GM23338 (cell line): ENCODE measurements at regions not wholly inside any gene's neighbourhood (a gene's known extent, or its start where the extent isn't known, plus 50 kb on each side); places are given as distances from the start of the nearest gene placed in this dataset.

ENCODE experiments used
- ATAC-seq: fragments of 200-7000 bp; cut with Tn5 transposase; 3 replicates; pipeline ENCODE4 v1.9.1; 2020
- DNase-seq: peaks from one replicate; pipeline ENCODE4 v3.0.0-alpha.2; 2015; ENCODE audit warnings: low spot score
- H2AFZ ChIP-seq: fragments of 200-600 bp; sonication (generic); 2 replicates; pipeline ENCODE4 v1.8.0; 2016; ENCODE audit warnings: antibody characterized with exemption, mild to moderate bottlenecking, moderate library complexity
- H3F3A ChIP-seq: fragments of 200-600 bp; sonication (generic); replicated peaks from 2 replicates; pipeline ENCODE4 v1.8.0; 2017; ENCODE audit warnings: antibody characterized with exemption, mixed run types, low read depth
- H3K27ac ChIP-seq: fragments of 200-600 bp; sonication (generic); 2 replicates; pipeline ENCODE4 v1.6.1; 2016; ENCODE audit warnings: low read depth
- H3K27me3 ChIP-seq: fragments of 200-600 bp; sonication (generic); 2 replicates; pipeline ENCODE4 v1.8.0; 2016; ENCODE audit warnings: mild to moderate bottlenecking, mixed run types, moderate library complexity; ENCODE audit not compliant: insufficient read depth
- H3K36me3 ChIP-seq: fragments of 200-600 bp; sonication (generic); 2 replicates; pipeline ENCODE4 v1.8.0; 2016; ENCODE audit warnings: mild to moderate bottlenecking; ENCODE audit not compliant: insufficient read depth
- H3K4me1 ChIP-seq: fragments of 200-600 bp; sonication (generic); 2 replicates; pipeline ENCODE4 v1.8.0; 2016; ENCODE audit warnings: mild to moderate bottlenecking, moderate library complexity; ENCODE audit not compliant: insufficient read depth
- H3K4me2 ChIP-seq: fragments of 200-600 bp; sonication (generic); 2 replicates; pipeline ENCODE4 v1.7.1; 2017; ENCODE audit warnings: mixed run types
- H3K4me3 ChIP-seq: fragments of 200-600 bp; sonication (generic); 2 replicates; pipeline ENCODE4 v1.6.1; 2016; ENCODE audit warnings: mixed run types
- H3K79me2 ChIP-seq: fragments of 200-600 bp; sonication (generic); replicated peaks from 2 replicates; pipeline ENCODE4 v1.8.0; 2017; ENCODE audit warnings: mild to moderate bottlenecking; ENCODE audit not compliant: insufficient read depth
- H3K9me2 ChIP-seq: fragments of 200-600 bp; sonication (generic); 2 replicates; pipeline ENCODE4 v1.8.0; 2017; ENCODE audit not compliant: insufficient read depth
- H4K20me1 ChIP-seq: fragments of 200-600 bp; sonication (generic); replicated peaks from 2 replicates; pipeline ENCODE4 v1.8.0; 2017; ENCODE audit warnings: mild to moderate bottlenecking; ENCODE audit not compliant: insufficient read depth
- H3K27ac Mint-ChIP-seq: 2 replicates; pipeline ENCODE4 v1.8.0; 2020; ENCODE audit warnings: inconsistent platforms, mild to moderate bottlenecking, moderate library complexity, mixed read lengths
- H3K27me3 Mint-ChIP-seq: 3 replicates; pipeline ENCODE4 v1.8.0; 2022; ENCODE audit warnings: low read depth, mild to moderate bottlenecking, moderate library complexity, mixed read lengths, inconsistent platforms; ENCODE audit not compliant: insufficient read depth, poor library complexity
- H3K36me3 Mint-ChIP-seq: 3 replicates; pipeline ENCODE4 v1.8.0; 2021; ENCODE audit warnings: low read depth, mild to moderate bottlenecking, inconsistent platforms, moderate library complexity, mixed read lengths
- H3K4me1 Mint-ChIP-seq: 3 replicates; pipeline ENCODE4 v1.8.0; 2020; ENCODE audit warnings: mild to moderate bottlenecking, inconsistent platforms, mixed read lengths
- H3K4me3 Mint-ChIP-seq: 3 replicates; pipeline ENCODE4 v1.8.0; 2021; ENCODE audit warnings: moderate library complexity, mild to moderate bottlenecking, inconsistent platforms, mixed read lengths
- H3K9me3 Mint-ChIP-seq: 3 replicates; pipeline ENCODE4 v1.8.0; 2020; ENCODE audit warnings: moderate library complexity, mild to moderate bottlenecking, inconsistent platforms, mixed read lengths
- CREB1 ChIP-seq: fragments of 250-450 bp; sonication (Bioruptor Pico); IDR thresholded peaks from 2 replicates; pipeline ENCODE4 v1.5.0; 2020; ENCODE audit warnings: low read depth, mild to moderate bottlenecking, moderate library complexity
- EZH2 ChIP-seq: fragments of 200-600 bp; sonication (generic); IDR thresholded peaks from one replicate; pipeline ENCODE4 v1.8.0; 2017; ENCODE audit warnings: antibody characterized with exemption, mild to moderate bottlenecking, low read depth; ENCODE audit not compliant: unreplicated experiment
- EZH2phosphoT487 ChIP-seq: fragments of 200-600 bp; sonication (generic); IDR thresholded peaks from one replicate; pipeline ENCODE4 v1.8.1; 2018; ENCODE audit warnings: antibody characterized with exemption; ENCODE audit not compliant: unreplicated experiment
- JUNB ChIP-seq: IDR thresholded peaks from one replicate; pipeline ENCODE4 v1.6.1; 2016; ENCODE audit warnings: antibody characterized with exemption; ENCODE audit not compliant: unreplicated experiment
- NANOG ChIP-seq: IDR thresholded peaks from 2 replicates; pipeline ENCODE4 v1.6.1; 2016; ENCODE audit warnings: antibody characterized with exemption, borderline replicate concordance
- POLR2AphosphoS5 ChIP-seq: IDR thresholded peaks from 2 replicates; pipeline ENCODE4 v1.6.1; 2016; ENCODE audit warnings: antibody characterized with exemption, low read depth
- STAT1 ChIP-seq: IDR thresholded peaks from one replicate; pipeline ENCODE4 v1.6.1; 2016; ENCODE audit warnings: antibody characterized with exemption; ENCODE audit not compliant: unreplicated experiment
- ZNF114 ChIP-seq: fragments of 250-450 bp; sonication (Bioruptor Pico); IDR thresholded peaks from 2 replicates; pipeline ENCODE4 v1.5.0; 2020; ENCODE audit warnings: mild to moderate bottlenecking, moderate library complexity
- ZNF331 ChIP-seq: fragments of 250-450 bp; sonication (Bioruptor Pico); IDR thresholded peaks from 2 replicates; pipeline ENCODE4 v1.5.0; 2020; ENCODE audit warnings: low read depth, mild to moderate bottlenecking, moderate library complexity
- TF ChIP-seq, protein P1 (sequence below): IDR thresholded peaks from 2 replicates; pipeline ENCODE4 v1.6.1; 2016; ENCODE audit warnings: antibody characterized with exemption
- TF ChIP-seq, protein P2 (sequence below): fragments of 250-450 bp; sonication (Bioruptor Pico); IDR thresholded peaks from 2 replicates; pipeline ENCODE4 v1.5.0; 2020; ENCODE audit warnings: mild to moderate bottlenecking, moderate library complexity
- TF ChIP-seq, protein P3 (sequence below): IDR thresholded peaks from one replicate; pipeline ENCODE4 v1.6.1; 2018; ENCODE audit warnings: antibody characterized with exemption; ENCODE audit not compliant: unreplicated experiment
- TF ChIP-seq, protein P4 (sequence below), 2 experiments: fragments of 200-600 bp in 1 of 2; sonication (generic) in 1 of 2; conservative IDR thresholded peaks; 2 replicates each; pipeline versions ENCODE4 v1.5.1 to v1.6.1; 2016 to 2017; ENCODE audit warnings: antibody characterized with exemption in 2 of 2, low read depth in 2 of 2, mild to moderate bottlenecking in 2 of 2, moderate library complexity in 1 of 2

DNA sequence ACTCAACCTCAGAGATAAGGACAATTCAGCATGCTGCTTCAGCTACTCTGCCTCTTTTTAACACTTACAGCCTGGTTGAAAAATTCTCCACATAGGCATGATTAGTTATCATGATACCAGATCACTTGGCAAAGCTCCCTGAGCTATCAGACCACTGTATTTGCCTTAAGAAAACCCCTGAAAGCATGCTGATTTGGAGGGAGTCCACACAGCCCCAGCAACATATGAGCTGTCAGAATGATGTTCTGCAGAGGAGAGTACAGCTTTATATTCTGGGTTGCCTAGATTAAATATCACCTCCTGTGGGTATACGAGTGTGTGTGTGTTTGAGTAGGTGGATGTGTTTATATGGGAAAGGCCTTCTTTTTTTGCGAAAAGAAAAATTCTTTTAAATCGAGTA is 170.2 kb upstream of the CHRM2 start:
- Mint-ChIP-seq H3K4me3 (no peak overlapping the region), H3K4me1 (peaks cover 2% of the 10 kb centered on the region; the same call in 1 of the 3 replicates), H3K27ac (no peak overlapping the region), H3K9me3 (no peaks in the 10 kb centered on the region), H3K36me3 (no peaks in the 10 kb centered on the region), H3K27me3 (no peaks in the 10 kb centered on the region)
- no peak for ATAC-seq
- H3K4me2 ChIP-seq = no peak overlapping the region
- H3F3A ChIP-seq = no peaks in the 10 kb centered on the region
- H3K27ac ChIP-seq = no peak overlapping the region
- no peak for TF ChIP-seq NANOG
- TF ChIP-seq, protein P1, sequence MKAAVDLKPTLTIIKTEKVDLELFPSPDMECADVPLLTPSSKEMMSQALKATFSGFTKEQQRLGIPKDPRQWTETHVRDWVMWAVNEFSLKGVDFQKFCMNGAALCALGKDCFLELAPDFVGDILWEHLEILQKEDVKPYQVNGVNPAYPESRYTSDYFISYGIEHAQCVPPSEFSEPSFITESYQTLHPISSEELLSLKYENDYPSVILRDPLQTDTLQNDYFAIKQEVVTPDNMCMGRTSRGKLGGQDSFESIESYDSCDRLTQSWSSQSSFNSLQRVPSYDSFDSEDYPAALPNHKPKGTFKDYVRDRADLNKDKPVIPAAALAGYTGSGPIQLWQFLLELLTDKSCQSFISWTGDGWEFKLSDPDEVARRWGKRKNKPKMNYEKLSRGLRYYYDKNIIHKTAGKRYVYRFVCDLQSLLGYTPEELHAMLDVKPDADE = no peak
- no peak for TF ChIP-seq EZH2
- TF ChIP-seq, protein P2, sequence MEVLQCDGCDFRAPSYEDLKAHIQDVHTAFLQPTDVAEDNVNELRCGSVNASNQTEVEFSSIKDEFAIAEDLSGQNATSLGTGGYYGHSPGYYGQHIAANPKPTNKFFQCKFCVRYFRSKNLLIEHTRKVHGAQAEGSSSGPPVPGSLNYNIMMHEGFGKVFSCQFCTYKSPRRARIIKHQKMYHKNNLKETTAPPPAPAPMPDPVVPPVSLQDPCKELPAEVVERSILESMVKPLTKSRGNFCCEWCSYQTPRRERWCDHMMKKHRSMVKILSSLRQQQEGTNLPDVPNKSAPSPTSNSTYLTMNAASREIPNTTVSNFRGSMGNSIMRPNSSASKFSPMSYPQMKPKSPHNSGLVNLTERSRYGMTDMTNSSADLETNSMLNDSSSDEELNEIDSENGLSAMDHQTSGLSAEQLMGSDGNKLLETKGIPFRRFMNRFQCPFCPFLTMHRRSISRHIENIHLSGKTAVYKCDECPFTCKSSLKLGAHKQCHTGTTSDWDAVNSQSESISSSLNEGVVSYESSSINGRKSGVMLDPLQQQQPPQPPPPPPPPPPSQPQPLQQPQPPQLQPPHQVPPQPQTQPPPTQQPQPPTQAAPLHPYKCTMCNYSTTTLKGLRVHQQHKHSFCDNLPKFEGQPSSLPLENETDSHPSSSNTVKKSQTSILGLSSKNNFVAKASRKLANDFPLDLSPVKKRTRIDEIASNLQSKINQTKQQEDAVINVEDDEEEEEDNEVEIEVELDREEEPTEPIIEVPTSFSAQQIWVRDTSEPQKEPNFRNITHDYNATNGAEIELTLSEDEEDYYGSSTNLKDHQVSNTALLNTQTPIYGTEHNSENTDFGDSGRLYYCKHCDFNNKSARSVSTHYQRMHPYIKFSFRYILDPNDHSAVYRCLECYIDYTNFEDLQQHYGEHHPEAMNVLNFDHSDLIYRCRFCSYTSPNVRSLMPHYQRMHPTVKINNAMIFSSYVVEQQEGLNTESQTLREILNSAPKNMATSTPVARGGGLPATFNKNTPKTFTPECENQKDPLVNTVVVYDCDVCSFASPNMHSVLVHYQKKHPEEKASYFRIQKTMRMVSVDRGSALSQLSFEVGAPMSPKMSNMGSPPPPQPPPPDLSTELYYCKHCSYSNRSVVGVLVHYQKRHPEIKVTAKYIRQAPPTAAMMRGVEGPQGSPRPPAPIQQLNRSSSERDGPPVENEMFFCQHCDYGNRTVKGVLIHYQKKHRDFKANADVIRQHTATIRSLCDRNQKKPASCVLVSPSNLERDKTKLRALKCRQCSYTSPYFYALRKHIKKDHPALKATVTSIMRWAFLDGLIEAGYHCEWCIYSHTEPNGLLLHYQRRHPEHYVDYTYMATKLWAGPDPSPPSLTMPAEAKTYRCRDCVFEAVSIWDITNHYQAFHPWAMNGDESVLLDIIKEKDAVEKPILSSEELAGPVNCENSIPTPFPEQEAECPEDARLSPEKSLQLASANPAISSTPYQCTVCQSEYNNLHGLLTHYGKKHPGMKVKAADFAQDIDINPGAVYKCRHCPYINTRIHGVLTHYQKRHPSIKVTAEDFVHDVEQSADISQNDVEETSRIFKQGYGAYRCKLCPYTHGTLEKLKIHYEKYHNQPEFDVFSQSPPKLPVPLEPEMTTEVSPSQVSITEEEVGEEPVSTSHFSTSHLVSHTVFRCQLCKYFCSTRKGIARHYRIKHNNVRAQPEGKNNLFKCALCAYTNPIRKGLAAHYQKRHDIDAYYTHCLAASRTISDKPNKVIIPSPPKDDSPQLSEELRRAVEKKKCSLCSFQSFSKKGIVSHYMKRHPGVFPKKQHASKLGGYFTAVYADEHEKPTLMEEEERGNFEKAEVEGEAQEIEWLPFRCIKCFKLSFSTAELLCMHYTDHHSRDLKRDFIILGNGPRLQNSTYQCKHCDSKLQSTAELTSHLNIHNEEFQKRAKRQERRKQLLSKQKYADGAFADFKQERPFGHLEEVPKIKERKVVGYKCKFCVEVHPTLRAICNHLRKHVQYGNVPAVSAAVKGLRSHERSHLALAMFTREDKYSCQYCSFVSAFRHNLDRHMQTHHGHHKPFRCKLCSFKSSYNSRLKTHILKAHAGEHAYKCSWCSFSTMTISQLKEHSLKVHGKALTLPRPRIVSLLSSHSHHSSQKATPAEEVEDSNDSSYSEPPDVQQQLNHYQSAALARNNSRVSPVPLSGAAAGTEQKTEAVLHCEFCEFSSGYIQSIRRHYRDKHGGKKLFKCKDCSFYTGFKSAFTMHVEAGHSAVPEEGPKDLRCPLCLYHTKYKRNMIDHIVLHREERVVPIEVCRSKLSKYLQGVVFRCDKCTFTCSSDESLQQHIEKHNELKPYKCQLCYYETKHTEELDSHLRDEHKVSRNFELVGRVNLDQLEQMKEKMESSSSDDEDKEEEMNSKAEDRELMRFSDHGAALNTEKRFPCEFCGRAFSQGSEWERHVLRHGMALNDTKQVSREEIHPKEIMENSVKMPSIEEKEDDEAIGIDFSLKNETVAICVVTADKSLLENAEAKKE (CRISPR knock-in tag) = no peak
- TF ChIP-seq ZNF114 = no peak
- TF ChIP-seq, protein P3, sequence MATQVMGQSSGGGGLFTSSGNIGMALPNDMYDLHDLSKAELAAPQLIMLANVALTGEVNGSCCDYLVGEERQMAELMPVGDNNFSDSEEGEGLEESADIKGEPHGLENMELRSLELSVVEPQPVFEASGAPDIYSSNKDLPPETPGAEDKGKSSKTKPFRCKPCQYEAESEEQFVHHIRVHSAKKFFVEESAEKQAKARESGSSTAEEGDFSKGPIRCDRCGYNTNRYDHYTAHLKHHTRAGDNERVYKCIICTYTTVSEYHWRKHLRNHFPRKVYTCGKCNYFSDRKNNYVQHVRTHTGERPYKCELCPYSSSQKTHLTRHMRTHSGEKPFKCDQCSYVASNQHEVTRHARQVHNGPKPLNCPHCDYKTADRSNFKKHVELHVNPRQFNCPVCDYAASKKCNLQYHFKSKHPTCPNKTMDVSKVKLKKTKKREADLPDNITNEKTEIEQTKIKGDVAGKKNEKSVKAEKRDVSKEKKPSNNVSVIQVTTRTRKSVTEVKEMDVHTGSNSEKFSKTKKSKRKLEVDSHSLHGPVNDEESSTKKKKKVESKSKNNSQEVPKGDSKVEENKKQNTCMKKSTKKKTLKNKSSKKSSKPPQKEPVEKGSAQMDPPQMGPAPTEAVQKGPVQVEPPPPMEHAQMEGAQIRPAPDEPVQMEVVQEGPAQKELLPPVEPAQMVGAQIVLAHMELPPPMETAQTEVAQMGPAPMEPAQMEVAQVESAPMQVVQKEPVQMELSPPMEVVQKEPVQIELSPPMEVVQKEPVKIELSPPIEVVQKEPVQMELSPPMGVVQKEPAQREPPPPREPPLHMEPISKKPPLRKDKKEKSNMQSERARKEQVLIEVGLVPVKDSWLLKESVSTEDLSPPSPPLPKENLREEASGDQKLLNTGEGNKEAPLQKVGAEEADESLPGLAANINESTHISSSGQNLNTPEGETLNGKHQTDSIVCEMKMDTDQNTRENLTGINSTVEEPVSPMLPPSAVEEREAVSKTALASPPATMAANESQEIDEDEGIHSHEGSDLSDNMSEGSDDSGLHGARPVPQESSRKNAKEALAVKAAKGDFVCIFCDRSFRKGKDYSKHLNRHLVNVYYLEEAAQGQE = no peak
- no peak for TF ChIP-seq STAT1
- no peak for TF ChIP-seq EZH2phosphoT487
- TF ChIP-seq ZNF331 (CRISPR knock-in tag) = no peak
- TF ChIP-seq POLR2AphosphoS5 = no peak
- TF ChIP-seq, protein P4, sequence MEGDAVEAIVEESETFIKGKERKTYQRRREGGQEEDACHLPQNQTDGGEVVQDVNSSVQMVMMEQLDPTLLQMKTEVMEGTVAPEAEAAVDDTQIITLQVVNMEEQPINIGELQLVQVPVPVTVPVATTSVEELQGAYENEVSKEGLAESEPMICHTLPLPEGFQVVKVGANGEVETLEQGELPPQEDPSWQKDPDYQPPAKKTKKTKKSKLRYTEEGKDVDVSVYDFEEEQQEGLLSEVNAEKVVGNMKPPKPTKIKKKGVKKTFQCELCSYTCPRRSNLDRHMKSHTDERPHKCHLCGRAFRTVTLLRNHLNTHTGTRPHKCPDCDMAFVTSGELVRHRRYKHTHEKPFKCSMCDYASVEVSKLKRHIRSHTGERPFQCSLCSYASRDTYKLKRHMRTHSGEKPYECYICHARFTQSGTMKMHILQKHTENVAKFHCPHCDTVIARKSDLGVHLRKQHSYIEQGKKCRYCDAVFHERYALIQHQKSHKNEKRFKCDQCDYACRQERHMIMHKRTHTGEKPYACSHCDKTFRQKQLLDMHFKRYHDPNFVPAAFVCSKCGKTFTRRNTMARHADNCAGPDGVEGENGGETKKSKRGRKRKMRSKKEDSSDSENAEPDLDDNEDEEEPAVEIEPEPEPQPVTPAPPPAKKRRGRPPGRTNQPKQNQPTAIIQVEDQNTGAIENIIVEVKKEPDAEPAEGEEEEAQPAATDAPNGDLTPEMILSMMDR (conservative IDR thresholded peaks at IDR 0.05; ENCODE audit: low read depth in 2 of 2) = no peak
- no peak for TF ChIP-seq JUNB
- TF ChIP-seq CREB1 (CRISPR knock-in tag) = no peak
- no peaks in the 10 kb centered on the region for H3K79me2 ChIP-seq
- no peak for DNase-seq
- no peaks in the 10 kb centered on the region for H3K9me2 ChIP-seq
- H3K36me3 ChIP-seq = no peaks in the 10 kb centered on the region
- H3K4me1 ChIP-seq = no peaks in the 10 kb centered on the region
- no peak overlapping the region for H2AFZ ChIP-seq
- no peaks in the 10 kb centered on the region for H3K27me3 ChIP-seq
- no peaks in the 10 kb centered on the region for H4K20me1 ChIP-seq
- no peak overlapping the region for H3K4me3 ChIP-seq
